HG03378 (cell line): ENCODE measurements at regions not wholly inside any gene's neighbourhood (a gene's known extent, or its start where the extent isn't known, plus 50 kb on each side); places are given as distances from the start of the nearest gene placed in this dataset.

Source experiments
- ATAC-seq: cut with Tn5 transposase; IDR thresholded peaks from one replicate; pipeline ENCODE4 v1.9.1; 2021; ENCODE audit warnings: mild to moderate bottlenecking, moderate library complexity; ENCODE audit not compliant: unreplicated experiment

DNA sequence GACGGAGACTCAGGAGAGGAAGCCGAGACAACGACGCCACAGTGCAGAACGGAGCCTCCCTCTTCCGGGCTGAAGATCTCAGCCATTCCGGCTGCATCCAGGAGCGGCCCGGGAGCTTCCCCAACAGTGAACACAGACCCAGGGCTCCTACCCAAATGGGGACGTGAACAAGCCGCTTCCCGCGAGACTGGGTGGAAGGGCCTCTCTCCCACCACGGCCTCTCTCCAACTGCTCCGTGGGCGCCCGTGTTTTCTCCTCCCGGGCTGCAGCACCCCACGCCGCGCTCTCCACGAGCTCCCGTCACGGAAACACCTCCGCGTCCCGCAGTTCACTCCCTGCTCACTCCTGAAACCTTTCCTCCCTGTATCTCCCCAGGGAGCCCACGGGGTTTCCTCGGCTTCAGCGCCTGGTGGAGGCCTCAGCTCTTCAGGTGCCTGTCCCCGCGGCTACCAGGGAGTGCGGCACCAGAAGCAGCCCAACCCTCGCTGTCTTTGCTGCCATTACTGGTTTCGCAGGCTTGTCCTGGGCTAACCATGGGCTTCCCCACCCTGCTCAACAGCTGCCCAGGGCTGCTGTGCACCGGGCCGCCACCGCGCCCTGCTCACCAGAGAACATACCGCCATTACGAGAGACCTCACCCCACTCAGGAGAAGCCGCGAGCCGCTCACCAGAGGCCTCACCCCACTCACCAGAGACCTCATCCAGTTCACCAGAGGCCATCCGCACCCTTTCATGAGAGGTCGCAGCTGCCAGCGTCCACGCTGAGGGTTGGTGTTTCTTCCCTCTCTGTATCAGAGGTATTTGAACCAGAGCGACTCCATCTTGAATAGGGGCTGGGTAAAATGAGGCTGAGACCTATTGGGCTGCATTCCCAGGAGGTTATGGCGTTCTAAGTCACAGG is 922.8 kb downstream of the QKI start:
- no peak for ATAC-seq

- ATAC-seq = no peak
Measured at GRCh38 chr6:164336455-164336854, 921.9 kb downstream of the QKI start.

GRCh38 chr6:164331026-164331425 is 916.5 kb downstream of the QKI start:
- ATAC-seq = no peak

DNA sequence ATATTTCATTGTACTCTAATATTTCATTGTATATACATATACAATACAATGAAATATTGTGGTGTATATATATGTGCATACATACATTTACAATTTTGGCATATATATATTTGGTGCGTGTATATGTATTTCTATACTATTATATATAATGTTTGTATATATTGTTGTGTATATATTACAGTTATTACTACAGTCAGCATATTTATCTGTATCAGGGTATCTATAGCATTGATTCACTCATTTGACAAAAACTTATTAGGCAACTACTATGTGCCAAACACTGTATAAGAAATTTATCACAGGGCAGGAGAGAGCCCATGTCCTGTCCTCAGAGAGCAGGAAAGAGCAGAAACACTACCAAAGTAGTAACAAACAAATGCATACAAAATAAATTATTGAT is 910.6 kb downstream of the QKI start:
- no peak for ATAC-seq

GRCh38 chr6:164322533-164322932 is 908.0 kb downstream of the QKI start:
- ATAC-seq = no peak

- ATAC-seq = no peak
Measured at GRCh38 chr6:164321297-164321696, 906.8 kb downstream of the QKI start.

DNA sequence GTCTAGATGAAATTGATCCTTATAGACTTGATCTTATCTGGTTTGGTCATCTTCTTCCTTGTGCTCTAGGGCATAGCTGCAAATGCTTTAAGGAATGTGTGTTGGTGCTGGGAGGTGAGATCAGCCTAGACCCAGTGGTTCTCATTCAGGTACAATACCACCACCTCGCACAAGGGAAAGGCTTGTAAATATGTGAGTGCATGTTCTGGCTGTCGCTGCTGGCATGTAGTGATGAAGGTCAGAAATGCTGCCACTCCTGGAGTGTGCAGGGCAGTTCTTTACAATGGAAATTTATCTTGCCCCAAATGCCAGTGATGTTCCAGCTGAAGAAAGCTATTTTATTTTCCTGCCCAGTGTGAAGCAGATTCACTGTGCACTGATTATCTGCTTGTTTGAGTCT is 900.9 kb downstream of the QKI start:
- ATAC-seq = no peak

DNA sequence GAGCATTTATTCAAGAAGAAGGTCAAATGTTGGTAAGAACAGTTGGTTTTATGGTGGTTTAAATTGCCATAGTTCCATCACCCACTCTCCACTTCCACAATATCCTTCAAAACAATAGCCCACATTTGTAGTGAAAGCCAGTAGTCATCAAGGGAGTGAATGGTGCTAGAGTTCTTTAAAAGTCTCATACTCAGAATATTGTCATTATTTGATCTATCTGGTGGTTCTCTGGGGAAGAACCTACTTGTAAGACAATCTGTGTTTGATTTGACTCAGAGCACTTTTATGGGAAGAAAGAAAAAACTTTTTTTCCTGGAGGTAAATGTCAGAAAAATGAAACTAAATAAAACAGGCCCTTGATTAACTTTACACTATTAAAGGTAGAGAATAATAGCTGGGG is 893.8 kb downstream of the QKI start:
- no peak for ATAC-seq

DNA sequence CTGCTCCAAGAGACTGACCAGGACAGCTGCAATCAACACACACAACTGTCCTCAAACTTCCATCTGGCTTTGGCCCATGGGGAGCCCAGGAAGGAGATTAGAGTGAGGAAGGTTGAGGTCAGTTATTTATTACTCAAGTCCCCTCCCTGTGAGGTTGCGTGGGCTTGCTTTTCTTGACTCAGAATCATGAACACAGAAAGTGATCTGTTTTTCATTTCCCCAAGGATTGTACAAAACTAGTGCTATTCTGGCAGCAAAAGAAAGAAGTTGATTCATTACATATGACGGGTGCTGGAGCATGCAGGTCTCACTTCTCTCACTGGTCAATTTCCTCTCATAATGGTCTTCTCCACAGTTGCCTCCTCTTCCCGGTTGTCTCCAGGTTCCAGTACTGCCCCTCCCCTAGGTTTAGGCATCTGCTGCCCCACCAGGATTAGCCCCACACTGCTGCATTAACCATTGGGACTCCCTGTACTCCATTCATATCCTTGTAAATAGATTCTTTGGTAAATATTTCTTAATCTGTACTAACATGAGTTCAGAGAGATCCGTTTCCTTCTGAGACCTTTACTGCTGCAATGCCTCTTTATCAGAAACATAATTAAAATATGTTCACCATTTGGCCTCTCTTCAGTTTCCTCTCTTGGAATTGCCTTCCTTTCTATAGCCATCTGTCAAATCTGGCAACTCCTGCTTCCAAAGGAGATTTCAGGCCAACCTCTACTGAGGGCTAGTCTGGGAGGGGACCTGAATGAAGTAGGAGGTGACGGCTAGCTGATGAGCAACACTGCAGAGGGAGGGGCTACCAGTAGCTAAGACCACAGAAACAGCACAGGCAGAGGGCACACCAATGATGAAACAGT is 888.8 kb downstream of the QKI start:
- ATAC-seq = no peak

- ATAC-seq = no peak
Measured at GRCh38 chr6:164296411-164296810, 881.9 kb downstream of the QKI start.

GRCh38 chr6:164294047-164294784 is 879.7 kb downstream of the QKI start:
- no peak for ATAC-seq

- ATAC-seq = no peak
Measured at GRCh38 chr6:164291224-164291623, 876.7 kb downstream of the QKI start.

- no peak for ATAC-seq
Measured at GRCh38 chr6:164290101-164290500, 875.6 kb downstream of the QKI start.

DNA sequence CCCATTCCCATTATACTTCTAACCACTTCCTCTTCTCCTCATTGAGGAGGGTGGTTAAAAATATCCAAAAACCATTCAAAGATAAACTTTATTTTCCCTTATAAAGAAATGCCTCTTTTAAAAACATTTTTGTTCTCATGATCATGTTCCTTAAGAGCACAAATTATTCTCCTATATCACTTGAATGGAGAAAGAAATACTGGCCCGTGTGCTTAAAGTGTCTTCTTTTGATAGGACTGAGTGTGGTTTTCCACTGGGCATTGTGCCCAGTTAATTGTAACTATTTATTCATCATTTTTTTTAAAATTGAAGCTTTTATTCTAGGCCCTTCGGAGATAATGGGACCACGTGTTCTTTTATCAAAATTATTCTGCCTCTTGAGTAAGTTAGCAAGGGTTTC is 871.5 kb downstream of the QKI start:
- ATAC-seq = no peak

GRCh38 chr6:164283574-164283973 is 869.1 kb downstream of the QKI start:
- no peak for ATAC-seq

DNA sequence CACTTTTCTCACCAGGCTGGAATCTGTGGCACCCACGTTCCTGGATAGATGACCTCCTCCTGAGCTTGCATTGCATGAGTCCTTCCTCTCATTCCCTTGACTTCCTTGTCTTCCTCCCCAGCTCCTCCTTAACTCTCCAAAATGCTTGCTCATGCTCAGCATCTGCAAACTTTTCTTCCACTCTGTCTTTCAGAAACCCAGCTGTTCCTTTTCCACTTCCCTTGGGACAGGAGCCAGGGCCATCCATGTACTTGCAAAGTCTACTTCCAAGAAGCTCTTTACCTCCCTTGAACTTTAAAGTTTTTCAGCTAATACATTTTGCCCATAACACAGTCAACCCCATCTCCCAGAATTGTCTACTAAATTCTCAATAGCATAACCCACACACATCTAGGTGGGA is 861.7 kb downstream of the QKI start:
- ATAC-seq = no peak

DNA sequence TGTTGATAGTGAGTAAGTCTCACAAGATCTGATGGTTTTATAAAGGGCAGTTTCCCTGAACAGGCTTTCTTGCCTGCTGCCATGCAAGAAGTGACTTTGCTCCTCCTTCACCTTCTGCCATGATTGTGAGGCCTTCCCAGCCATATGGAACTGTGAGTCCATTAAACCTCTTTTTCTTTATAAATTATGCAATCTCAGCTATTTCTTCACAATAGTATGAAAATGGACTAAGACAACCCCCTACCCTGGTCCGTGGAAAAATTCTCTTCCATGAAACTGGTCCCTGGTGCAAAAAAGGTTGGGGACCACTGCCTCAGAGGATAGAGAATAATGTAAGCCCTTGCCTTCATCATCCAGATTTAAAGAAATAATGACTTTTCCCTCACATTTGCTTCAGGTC is 861.3 kb downstream of the QKI start:
- no peak for ATAC-seq

GRCh38 chr6:164274493-164274892 is 860.0 kb downstream of the QKI start:
- ATAC-seq = no peak

GRCh38 chr6:164273491-164273890 is 859.0 kb downstream of the QKI start:
- no peak for ATAC-seq

GRCh38 chr6:164266851-164267250 is 852.3 kb downstream of the QKI start:
- no peak for ATAC-seq

DNA sequence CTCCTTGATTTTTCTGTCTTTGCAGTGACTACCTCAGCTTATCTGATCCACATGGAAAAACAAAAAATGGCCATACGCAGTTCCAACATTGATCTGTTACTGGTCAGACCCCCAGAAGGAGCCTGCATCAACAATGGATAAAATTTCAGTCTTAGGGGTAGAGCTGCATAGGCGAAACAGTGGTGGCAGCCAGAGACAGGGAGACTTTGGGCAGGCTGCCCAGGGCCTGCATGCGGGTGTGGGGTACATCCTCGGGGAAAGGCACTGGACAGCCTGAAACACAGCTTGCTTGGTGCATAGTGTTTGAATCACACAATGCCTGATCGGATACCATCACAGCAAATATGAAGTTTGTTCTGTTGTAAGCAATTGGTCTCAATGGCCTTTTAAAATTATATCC is 847.8 kb downstream of the QKI start:
- no peak for ATAC-seq
